ENCODE measurements at regions not wholly inside any gene's neighbourhood (a gene's known extent, or its start where the extent isn't known, plus 50 kb on each side); places are given as distances from the start of the nearest gene placed in this dataset.
A peak's percentile ranks its signal among the peaks of the same experiment; 100 is the strongest.
"Not testable (repeated sequence)": the region's sequence is repeated elsewhere in the genome, so short reads cannot be mapped to it uniquely, and the experiment has no call there.

DNA sequence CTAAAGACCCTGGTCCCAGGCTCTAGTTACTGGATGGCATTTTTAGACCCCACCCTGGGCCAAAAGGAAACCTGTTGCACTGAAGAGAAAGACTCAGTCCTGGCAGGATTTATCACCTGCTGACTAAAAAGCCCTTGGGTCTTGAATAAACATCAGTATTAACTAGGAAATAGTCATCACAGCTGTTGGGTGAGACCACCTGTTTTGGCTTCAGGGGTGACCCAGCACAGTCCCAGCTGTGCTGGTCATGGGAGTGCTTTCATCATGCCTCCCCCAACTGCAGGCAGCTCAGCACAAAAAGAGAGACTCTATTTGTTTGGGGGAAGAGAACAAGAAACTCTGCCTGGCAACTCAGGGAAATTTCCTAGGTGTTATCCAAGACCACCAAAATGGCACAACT is 903.2 kb downstream of the C4orf33 start:
- no peak for DNase-seq (ENCODE audit: low read depth)

GRCh38 chr4:130008461-130008860 is 912.5 kb downstream of the C4orf33 start:
- no peak for DNase-seq (ENCODE audit: low read depth)

- DNase-seq (ENCODE audit: low read depth) = not testable (repeated sequence)
These were observed 916.9 kb downstream of the C4orf33 start for GRCh38 chr4:130012806-130013205.

GRCh38 chr4:130021706-130022105 is 925.8 kb downstream of the C4orf33 start:
- DNase-seq (ENCODE audit: low read depth) = no peak

DNA sequence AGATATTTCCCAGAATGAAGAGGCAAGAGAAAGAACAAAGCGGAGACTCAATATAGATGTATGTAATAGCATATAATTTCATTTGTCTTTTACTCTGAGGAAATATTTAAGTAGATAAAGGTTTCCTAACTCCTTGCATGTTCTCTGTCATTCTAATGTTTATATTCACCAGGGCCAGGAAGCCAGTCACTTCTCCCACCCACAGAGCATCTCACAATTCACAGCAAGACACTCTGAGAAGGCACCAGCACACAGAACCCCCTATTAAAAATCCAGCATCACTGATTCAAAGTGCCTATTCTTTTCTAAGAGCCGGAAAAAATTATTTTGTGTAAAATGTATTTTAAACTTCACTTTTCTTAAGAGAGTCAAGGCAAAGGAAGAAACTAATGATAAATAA is 927.1 kb downstream of the C4orf33 start:
- no peak for DNase-seq (ENCODE audit: low read depth)

- DNase-seq (ENCODE audit: low read depth) = no peak
These were observed 929.7 kb downstream of the C4orf33 start for GRCh38 chr4:130025701-130026100.

GRCh38 chr4:130026185-130026584 is 930.2 kb downstream of the C4orf33 start:
- DNase-seq (ENCODE audit: low read depth) = no peak

DNA sequence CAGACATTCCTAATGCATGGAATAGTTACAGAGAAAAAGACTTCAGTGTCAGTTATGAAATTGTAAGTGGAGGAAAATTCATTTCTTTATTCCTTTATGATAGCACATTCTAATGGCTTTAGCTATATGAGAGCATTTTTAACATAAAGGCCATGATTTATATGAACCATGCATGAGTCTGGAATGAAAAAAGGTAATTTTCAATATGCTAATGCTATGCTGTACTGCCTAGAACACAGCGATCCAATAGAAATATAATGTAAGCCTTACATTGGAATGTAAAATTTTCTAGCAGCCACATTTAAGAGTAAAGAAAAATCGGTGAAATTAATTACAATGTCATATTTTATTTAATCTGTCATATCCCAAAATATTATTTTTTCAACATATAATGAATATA is 932.0 kb downstream of the C4orf33 start:
- DNase-seq (ENCODE audit: low read depth) = no peak

GRCh38 chr4:130028552-130028951 is 932.6 kb downstream of the C4orf33 start:
- DNase-seq (ENCODE audit: low read depth) = no peak

DNA sequence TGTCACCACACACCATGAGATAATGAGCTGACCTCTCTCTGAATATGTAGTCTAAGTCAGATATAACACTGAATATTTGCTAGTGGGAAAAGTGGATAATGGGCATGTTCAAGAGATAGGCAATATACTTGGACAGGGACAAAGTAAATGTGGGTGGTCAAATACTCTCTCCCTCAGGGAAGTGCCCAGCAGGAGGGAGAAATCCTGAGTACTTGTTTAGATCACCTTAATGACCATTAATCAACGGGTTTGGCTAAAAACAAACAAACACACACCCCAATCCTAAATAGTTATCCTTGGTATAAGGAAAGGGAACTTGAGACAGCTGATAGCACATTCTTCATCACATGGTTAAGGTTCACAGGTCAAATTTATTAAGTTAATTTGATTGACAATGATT is 933.5 kb downstream of the C4orf33 start:
- DNase-seq (ENCODE audit: low read depth) = no peak

DNA sequence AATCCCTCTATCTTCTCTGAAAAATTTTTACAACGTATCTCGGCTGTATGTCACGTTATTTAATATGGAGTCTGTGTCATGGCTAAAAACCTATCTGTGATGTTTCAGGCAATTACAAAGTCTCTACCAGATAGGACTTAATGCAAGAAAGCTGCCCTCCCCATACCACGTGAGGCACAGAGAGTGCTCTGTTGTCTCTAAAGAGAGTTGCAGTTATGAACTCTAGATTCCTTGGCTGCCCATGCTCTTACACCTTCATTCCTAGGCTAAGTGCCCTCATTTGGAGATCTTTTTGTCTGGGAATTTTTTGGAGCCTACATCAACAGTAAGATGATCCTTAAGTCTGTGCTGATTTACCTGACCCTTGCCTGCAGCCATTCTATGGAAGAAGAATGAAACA is 935.9 kb downstream of the C4orf33 start:
- DNase-seq (ENCODE audit: low read depth) = no peak

- DNase-seq (ENCODE audit: low read depth) = not testable (repeated sequence)
These were observed 937.7 kb downstream of the C4orf33 start for GRCh38 chr4:130033657-130034056.

- DNase-seq (ENCODE audit: low read depth) = no peak
These were observed 938.9 kb downstream of the C4orf33 start for GRCh38 chr4:130034876-130035275.

- DNase-seq (ENCODE audit: low read depth) = no peak
These were observed 939.4 kb downstream of the C4orf33 start for GRCh38 chr4:130035391-130035790.

DNA sequence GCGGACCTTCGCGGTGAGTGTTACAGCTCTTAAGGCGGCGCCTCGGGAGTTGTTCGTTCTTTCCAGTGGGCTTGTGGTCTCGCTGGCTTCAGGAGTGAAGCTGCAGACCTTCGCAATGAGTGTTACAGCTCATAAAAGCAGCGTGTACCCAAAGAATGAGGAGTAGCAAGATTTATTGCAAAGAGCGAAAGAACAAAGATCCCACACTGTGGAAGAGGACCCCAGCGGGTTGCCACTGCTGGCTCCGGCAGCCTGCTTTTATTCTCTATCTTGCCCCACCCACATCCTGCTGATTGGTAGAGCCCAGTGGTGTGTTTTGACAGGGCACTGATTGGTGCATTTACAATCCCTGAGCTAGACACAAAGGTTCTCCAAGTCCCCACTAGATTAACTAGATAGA is 941.9 kb downstream of the C4orf33 start:
- DNase-seq (ENCODE audit: low read depth) = not testable (repeated sequence)

DNA sequence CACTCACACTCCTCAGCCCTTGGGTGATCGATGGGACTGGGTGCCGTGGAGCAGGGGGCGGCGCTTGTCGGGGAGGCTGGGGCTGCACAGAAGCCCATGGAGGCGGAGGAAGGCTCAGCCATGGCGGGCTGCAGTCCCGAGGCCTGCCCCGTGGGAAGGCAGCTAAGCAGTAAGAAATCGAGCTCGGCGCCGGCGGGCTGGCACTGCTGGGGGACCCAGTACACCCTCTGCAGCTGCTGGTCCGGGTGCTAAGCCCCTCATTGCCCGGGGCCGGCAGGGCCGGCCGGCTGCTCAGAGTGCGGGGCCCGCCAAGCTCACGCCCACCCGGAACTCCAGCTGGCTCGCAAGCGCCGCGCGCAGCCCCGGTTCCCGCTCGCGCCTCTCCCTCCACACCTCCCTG is 942.6 kb downstream of the C4orf33 start:
- not testable (repeated sequence) for DNase-seq (ENCODE audit: low read depth)

GRCh38 chr4:130043732-130044160 is 947.8 kb downstream of the C4orf33 start:
- peak; percentile 20 for DNase-seq (ENCODE audit: low read depth)

DNA sequence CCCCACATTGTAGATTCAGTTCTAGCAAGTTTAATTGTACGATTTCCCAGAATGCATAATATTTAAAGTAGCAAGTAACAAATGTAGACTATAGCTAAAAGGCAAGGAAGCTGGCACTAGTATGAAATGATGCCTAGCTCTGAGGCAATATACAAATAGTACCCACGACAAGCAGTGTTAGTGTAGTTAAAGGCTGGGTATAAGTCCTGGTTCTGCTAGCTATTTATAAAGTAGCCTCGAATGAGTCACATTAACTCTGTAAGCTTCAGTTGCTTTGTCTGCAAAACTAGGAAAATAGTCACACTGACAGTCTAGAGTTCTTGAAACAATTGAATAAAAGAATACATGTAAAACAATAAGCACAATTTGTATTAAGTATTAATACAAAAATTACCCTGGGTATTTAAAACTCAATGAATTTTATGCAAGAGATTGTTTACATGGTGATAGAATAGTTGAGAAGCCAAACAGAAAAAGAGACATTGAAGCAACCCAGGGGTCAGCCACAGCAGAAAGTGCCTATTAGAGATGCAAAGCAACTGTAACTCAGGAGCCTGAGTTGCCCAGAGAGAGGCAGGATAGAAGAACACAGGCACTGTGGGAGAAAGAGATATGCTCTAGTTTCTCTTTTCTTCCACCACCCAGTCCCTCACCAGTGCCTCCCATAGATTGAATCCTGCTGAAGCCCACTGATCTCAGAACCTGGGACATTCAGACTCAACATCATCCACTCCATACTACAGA is 949.0 kb downstream of the C4orf33 start:
- peak; percentile 12 for DNase-seq (ENCODE audit: low read depth)

DNA sequence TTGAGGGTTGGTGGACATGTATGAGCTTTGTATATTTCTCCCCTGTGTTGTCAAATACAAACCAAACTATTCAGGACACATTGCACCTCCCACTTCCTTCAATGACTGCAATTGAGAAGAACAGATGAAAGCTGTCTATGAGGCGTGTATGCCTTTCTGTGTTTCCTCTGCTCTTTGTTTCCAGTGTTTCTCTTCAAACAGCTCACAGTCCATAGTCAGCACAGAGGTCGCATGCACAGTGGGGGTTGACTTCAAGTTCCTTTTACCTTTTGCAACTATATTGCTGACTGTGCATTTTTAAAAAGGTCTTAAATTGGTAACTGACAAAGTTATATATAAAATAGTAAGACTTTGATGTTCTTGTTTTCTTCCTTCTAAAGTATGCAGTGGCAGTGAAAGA is 957.8 kb downstream of the C4orf33 start:
- no peak for DNase-seq (ENCODE audit: low read depth)

DNA sequence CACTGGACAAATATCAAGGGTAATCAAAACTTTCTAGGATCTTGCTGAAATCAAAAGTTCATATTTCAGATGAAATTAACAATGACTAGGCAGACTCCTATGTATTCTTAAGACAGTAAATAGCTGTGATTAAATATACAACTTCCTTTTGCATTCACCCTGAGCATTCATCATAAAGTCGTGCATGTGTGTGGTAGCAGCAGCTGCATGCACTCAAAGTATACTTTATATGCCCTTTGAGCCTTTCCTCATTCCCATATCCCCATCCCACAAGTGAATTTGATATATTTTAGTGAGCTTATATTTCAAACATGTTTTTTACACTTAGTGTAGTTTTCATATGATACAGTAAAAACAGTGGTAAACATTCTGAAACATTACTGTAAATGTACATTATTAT is 959.0 kb downstream of the C4orf33 start:
- no peak for DNase-seq (ENCODE audit: low read depth)

DNA sequence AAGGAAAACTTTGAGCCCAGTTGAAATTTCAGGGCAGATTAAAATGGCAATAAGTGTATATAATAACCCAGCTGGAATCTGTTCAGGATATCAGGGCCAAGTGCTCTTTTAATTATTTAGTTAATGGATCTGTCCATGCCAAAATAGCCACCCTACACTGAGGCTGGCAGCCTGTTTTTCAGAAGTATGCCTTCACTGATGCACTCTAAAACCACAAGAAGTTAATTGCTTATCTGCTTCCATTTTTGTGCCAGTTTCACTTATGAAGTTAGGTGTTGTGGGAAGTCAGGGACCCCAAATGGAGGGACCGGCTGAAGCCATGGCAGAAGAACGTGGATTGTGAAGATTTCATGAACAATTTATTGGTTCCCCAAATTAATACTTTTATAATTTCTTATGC is 960.3 kb downstream of the C4orf33 start:
- DNase-seq (ENCODE audit: low read depth) = no peak

DNA sequence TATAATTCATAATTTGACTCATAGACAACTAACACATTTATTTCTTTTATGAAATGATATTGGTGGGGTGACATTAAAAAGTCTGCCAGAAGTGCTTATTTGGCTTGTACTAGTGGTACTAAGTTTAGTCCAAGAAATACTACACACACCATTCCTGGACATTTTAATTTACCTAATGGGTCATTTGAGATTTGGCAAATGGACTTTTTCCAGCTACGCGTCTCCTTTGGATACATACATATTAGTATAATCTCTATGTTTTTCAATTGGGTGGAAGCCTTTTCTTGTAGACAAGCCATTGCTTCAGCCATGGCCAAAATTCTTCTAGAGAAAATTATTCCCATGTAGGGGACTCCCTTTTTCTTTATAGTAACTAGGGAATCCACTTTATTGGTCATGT is 968.5 kb downstream of the C4orf33 start:
- no peak for DNase-seq (ENCODE audit: low read depth)

- no peak for DNase-seq (ENCODE audit: low read depth)
These were observed 971.5 kb downstream of the C4orf33 start for GRCh38 chr4:130067419-130067818.

GRCh38 chr4:130068072-130068471 is 972.1 kb downstream of the C4orf33 start:
- DNase-seq (ENCODE audit: low read depth) = no peak

All from ELR (cell line).